CD4-positive, alpha-beta T cell (primary cell): ENCODE measurements at regions not wholly inside any gene's neighbourhood (a gene's known extent, or its start where the extent isn't known, plus 50 kb on each side); places are given as distances from the start of the nearest gene placed in this dataset.

ENCODE experiments used
- ATAC-seq: fragments of 200-7000 bp; cut with Tn5 transposase; one replicate; pipeline ENCODE4 v1.10.0; 2022; ENCODE audit warnings: mild to moderate bottlenecking; ENCODE audit not compliant: poor library complexity
- CTCF ChIA-PET: fragments of 350-600 bp; sonication (Branson Sonifier 250); formaldehyde crosslinking; loops from one replicate; lab custom pipeline; 2021; ENCODE audit warnings: antibody characterized with exemption, inconsistent platforms; lab: Charles Lee
- POLR2A ChIA-PET: fragments of 350-600 bp; sonication (Branson Sonifier 250); formaldehyde crosslinking; loops from one replicate; lab custom pipeline; 2021; ENCODE audit warnings: antibody characterized with exemption, inconsistent platforms; lab: Charles Lee
- DNase-seq, 14 experiments: peaks; one replicate each; pipeline ENCODE4 v3.0.0-alpha.2; 2013 to 2020; ENCODE audit warnings: mixed read lengths in 2 of 14
- H3K27ac ChIP-seq, 2 donors: one replicate each; pipeline versions ENCODE4 v1.5.1 to v1.7.0; 2013; ENCODE audit warnings: low read length in 2 of 2, low read depth in 1 of 2, mild to moderate bottlenecking in 1 of 2
- H3K27me3 ChIP-seq, 2 experiments: 1 replicate in 1 of 2; 2 replicates in 1 of 2; pipeline versions ENCODE4 v1.6.1 to v1.7.0; 2013; ENCODE audit warnings: low read length in 2 of 2, control low read depth in 1 of 2, mild to moderate bottlenecking in 1 of 2, moderate library complexity in 1 of 2; ENCODE audit not compliant: insufficient read depth in 2 of 2, control insufficient read depth in 1 of 2
- H3K36me3 ChIP-seq: one replicate; pipeline ENCODE4 v1.6.1; 2013; ENCODE audit warnings: low read length, control low read depth; ENCODE audit not compliant: insufficient read depth
- H3K4me1 ChIP-seq: one replicate; pipeline ENCODE4 v1.6.1; 2013; ENCODE audit warnings: low read length, control low read depth; ENCODE audit not compliant: insufficient read depth
- H3K4me3 ChIP-seq: one replicate; pipeline ENCODE4 v1.5.1; 2013; ENCODE audit warnings: mild to moderate bottlenecking, low read length, moderate library complexity
- H3K9me3 ChIP-seq, 2 experiments: 1 replicate in 1 of 2; 2 replicates in 1 of 2; pipeline versions ENCODE4 v1.6.1 to v1.7.0; 2013; ENCODE audit warnings: low read length in 2 of 2, mild to moderate bottlenecking in 2 of 2, control low read depth in 1 of 2, moderate library complexity in 1 of 2; ENCODE audit not compliant: control insufficient read depth in 1 of 2, insufficient read depth in 1 of 2
- H3K27ac Mint-ChIP-seq: one replicate; pipeline ENCODE4 v1.8.0; 2020; ENCODE audit warnings: mixed read lengths
- H3K27me3 Mint-ChIP-seq: one replicate; pipeline ENCODE4 v1.8.0; 2021; ENCODE audit warnings: mixed read lengths
- H3K36me3 Mint-ChIP-seq: one replicate; pipeline ENCODE4 v1.8.0; 2021; ENCODE audit warnings: low read depth, mixed read lengths
- H3K4me1 Mint-ChIP-seq: one replicate; pipeline ENCODE4 v1.8.0; 2021; ENCODE audit warnings: low read depth, mixed read lengths
- H3K4me3 Mint-ChIP-seq: one replicate; pipeline ENCODE4 v1.8.0; 2020; ENCODE audit warnings: mild to moderate bottlenecking, mixed read lengths
- H3K9me3 Mint-ChIP-seq: one replicate; pipeline ENCODE4 v1.8.0; 2020; ENCODE audit warnings: mixed read lengths
- CTCF ChIP-seq: fragments of 200-600 bp; IDR thresholded peaks from one replicate; pipeline ENCODE4 v1.8.0; 2022; ENCODE audit warnings: antibody characterized with exemption, mild to moderate bottlenecking
- intact Hi-C, 2 experiments: fragments of 100-400 bp; cut with DNase I in 1 of 2; cut with micrococcal nuclease in 1 of 2; formaldehyde crosslinking; loops; one replicate each; pipeline versions ENCODE4 v1.15.1 to v1.9.0; 2023 to 2025; cut with DNase I, micrococcal nuclease

GRCh38 chr12:32024884-32025592, 65.8 kb downstream of the RESF1 start:
- Mint-ChIP-seq H3K27ac (peak overlapping the region; percentile 69), H3K36me3 (peaks cover 16% of the 10 kb centered on the region), H3K4me3 (no peak overlapping the region), H3K4me1 (peaks cover 39% of the 10 kb centered on the region), H3K9me3 (peaks cover 3% of the 10 kb centered on the region), H3K27me3 (no peaks in the 10 kb centered on the region)
- peaks cover 15% of the 10 kb centered on the region for H3K4me1 ChIP-seq
- CTCF ChIA-PET, result no interaction called here
- intact Hi-C loops, result loop anchor here in 1 of 2 experiments (5.0 kb wide), 2 partner anchors 63 to 298 kb away; partner anchors contain the start of gene AMN1
- peaks cover 2% of the 10 kb centered on the region for H3K36me3 ChIP-seq
- no peaks in the 10 kb centered on the region for H3K9me3 ChIP-seq
- H3K4me3 ChIP-seq, result no peak overlapping the region
- no peak for DNase-seq
- POLR2A ChIA-PET, result no interaction called here
- TF ChIP-seq CTCF, result no peak
- no peak for ATAC-seq
- no peak overlapping the region for H3K27ac ChIP-seq
- H3K27me3 ChIP-seq, result no peaks in the 10 kb centered on the region

GRCh38 chr12:32025906-32026305, 66.7 kb downstream of the RESF1 start:
- Histone ChIP-seq H3K4me3 (no peak overlapping the region), H3K27me3 (no peaks in the 10 kb centered on the region), H3K27ac (no peak overlapping the region), H3K9me3 (no peaks in the 10 kb centered on the region), H3K4me1 (peaks cover 15% of the 10 kb centered on the region), H3K36me3 (peaks cover 2% of the 10 kb centered on the region)
- peak; percentile 97 for ATAC-seq
- intact Hi-C loops, result loop anchor here in 1 of 2 experiments (5.0 kb wide), 2 partner anchors 64 to 299 kb away; partner anchors contain the start of gene AMN1
- Mint-ChIP-seq H3K27ac (peak overlapping the region; percentile 69), H3K4me1 (peaks cover 43% of the 10 kb centered on the region), H3K36me3 (peaks cover 11% of the 10 kb centered on the region), H3K4me3 (peak overlapping the region; percentile 21), H3K9me3 (peaks cover 3% of the 10 kb centered on the region), H3K27me3 (no peaks in the 10 kb centered on the region)
- POLR2A ChIA-PET, result interaction anchor here (0.9 to 2.1 kb wide), 4 partner anchors 13 to 135 kb away, joined by 3 to 13 read pairs (median 4); partner anchors contain the start of gene RESF1
- CTCF ChIA-PET, result no interaction called here
- no peak for TF ChIP-seq CTCF
- DNase-seq, result peak; percentile 15 to 80 (median 36)

GRCh38 chr12:32027684-32028365, 68.6 kb downstream of the RESF1 start:
- Histone ChIP-seq H3K9me3 (no peaks in the 10 kb centered on the region), H3K36me3 (no peaks in the 10 kb centered on the region), H3K27me3 (no peaks in the 10 kb centered on the region), H3K27ac (no peak overlapping the region), H3K4me1 (peaks cover 15% of the 10 kb centered on the region), H3K4me3 (no peak overlapping the region)
- no peak for DNase-seq
- intact Hi-C loops, result loop anchor here in 1 of 2 experiments (5.0 kb wide), 2 partner anchors 66 to 301 kb away; partner anchors contain the start of gene AMN1
- Mint-ChIP-seq H3K27me3 (no peaks in the 10 kb centered on the region), H3K4me1 (peaks cover 49% of the 10 kb centered on the region), H3K36me3 (peaks cover 5% of the 10 kb centered on the region), H3K27ac (no peak overlapping the region), H3K4me3 (no peak overlapping the region), H3K9me3 (peaks cover 3% of the 10 kb centered on the region)
- ChIA-PET POLR2A (interaction anchor here (0.9 to 2.1 kb wide), 3 partner anchors 24 to 68 kb away, joined by 3 to 13 read pairs (median 4); partner anchors contain the start of gene RESF1), CTCF (interaction anchor here (1.3 kb wide), 1 partner anchor 33 kb away, joined by 4 read pairs; no protein-coding TSS in a partner anchor)
- no peak for TF ChIP-seq CTCF
- ATAC-seq, result no peak
